ENCODE measurements at regions not wholly inside any gene's neighbourhood (a gene's known extent, or its start where the extent isn't known, plus 50 kb on each side); places are given as distances from the start of the nearest gene placed in this dataset.

- TF ChIP-seq, protein P1, sequence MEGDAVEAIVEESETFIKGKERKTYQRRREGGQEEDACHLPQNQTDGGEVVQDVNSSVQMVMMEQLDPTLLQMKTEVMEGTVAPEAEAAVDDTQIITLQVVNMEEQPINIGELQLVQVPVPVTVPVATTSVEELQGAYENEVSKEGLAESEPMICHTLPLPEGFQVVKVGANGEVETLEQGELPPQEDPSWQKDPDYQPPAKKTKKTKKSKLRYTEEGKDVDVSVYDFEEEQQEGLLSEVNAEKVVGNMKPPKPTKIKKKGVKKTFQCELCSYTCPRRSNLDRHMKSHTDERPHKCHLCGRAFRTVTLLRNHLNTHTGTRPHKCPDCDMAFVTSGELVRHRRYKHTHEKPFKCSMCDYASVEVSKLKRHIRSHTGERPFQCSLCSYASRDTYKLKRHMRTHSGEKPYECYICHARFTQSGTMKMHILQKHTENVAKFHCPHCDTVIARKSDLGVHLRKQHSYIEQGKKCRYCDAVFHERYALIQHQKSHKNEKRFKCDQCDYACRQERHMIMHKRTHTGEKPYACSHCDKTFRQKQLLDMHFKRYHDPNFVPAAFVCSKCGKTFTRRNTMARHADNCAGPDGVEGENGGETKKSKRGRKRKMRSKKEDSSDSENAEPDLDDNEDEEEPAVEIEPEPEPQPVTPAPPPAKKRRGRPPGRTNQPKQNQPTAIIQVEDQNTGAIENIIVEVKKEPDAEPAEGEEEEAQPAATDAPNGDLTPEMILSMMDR (IDR thresholded peaks at IDR 0.05; ENCODE audit: extremely low read depth, insufficient read depth, missing control alignments) = no peak
- in situ Hi-C loops (cut with MboI; ENCODE audit: low pct_unique_long_range_greater_than_20kb, low sequenced_read_pairs, unreplicated experiment) = no loop called here
Measured at GRCh38 chr1:177753655-177754054, 216.2 kb downstream of the SEC16B start.

GRCh38 chr1:177748080-177748801, 221.6 kb downstream of the SEC16B start:
- in situ Hi-C loops (cut with MboI; ENCODE audit: low pct_unique_long_range_greater_than_20kb, low sequenced_read_pairs, unreplicated experiment) = no loop called here
- DNase-seq (ENCODE audit: low spot score) = no peak
- TF ChIP-seq, protein P1 (IDR thresholded peaks at IDR 0.05; ENCODE audit: extremely low read depth, insufficient read depth, missing control alignments) = no peak

More at GRCh38 chr1:177753655-177754054, 216.2 kb downstream of the SEC16B start:
- no peak for DNase-seq (ENCODE audit: low spot score)

DNA sequence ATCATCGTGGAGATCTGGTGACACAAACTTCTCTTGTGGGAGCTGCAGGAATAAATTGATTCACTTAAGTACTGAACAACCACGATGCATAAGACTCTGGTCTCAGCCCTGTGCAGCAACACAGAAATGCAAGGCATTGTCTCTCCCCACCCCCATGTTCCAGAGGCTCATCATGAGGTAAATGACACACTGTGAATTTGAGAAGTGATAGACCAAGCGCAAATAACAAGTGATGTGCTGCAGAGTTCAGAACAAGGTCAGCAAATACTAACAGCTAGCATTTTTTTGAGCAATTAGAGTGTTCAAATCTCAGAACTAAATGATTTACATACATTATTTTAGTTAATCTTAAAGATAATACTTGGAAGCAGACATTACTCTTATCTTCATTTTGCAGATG, 223.7 kb downstream of the SEC16B start:
- in situ Hi-C loops (cut with MboI; ENCODE audit: low pct_unique_long_range_greater_than_20kb, low sequenced_read_pairs, unreplicated experiment) = no loop called here
- no peak for DNase-seq (ENCODE audit: low spot score)
- TF ChIP-seq, protein P1 (IDR thresholded peaks at IDR 0.05; ENCODE audit: extremely low read depth, insufficient read depth, missing control alignments) = no peak

GRCh38 chr1:177744906-177745305, 225.0 kb downstream of the SEC16B start:
- TF ChIP-seq, protein P1 (IDR thresholded peaks at IDR 0.05; ENCODE audit: extremely low read depth, insufficient read depth, missing control alignments) = no peak
- in situ Hi-C loops (cut with MboI; ENCODE audit: low pct_unique_long_range_greater_than_20kb, low sequenced_read_pairs, unreplicated experiment) = no loop called here
- no peak for DNase-seq (ENCODE audit: low spot score)

DNA sequence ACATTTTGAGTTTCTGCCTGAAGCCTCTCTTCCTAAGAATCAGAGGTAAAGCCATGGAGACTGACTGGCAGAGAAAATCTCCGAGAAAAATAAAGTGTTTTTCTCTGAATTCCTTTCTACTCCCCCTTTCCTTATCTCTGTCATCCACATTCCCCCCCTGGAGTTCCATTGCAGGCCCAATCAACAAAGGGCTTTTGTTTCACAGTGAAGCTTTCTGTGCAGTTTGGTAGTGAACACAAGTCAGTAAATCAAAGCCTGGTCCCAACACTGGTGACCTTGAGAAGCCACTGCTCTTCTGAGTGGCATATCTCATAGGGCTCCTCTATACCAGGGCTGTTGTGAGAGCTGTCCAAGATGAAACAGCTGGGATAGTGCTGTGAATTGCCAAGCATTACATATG, 228.4 kb downstream of the SEC16B start:
- TF ChIP-seq, protein P1 (IDR thresholded peaks at IDR 0.05; ENCODE audit: extremely low read depth, insufficient read depth, missing control alignments) = no peak
- in situ Hi-C loops (cut with MboI; ENCODE audit: low pct_unique_long_range_greater_than_20kb, low sequenced_read_pairs, unreplicated experiment) = no loop called here
- no peak for DNase-seq (ENCODE audit: low spot score)

- TF ChIP-seq, protein P1 (IDR thresholded peaks at IDR 0.05; ENCODE audit: extremely low read depth, insufficient read depth, missing control alignments) = no peak
- DNase-seq (ENCODE audit: low spot score) = no peak
- in situ Hi-C loops (cut with MboI; ENCODE audit: low pct_unique_long_range_greater_than_20kb, low sequenced_read_pairs, unreplicated experiment) = no loop called here
Measured at GRCh38 chr1:177739780-177740179, 230.1 kb downstream of the SEC16B start.

All from GM13977 (cell line).